AG04450 (cell line): ENCODE measurements at regions not wholly inside any gene's neighbourhood (a gene's known extent, or its start where the extent isn't known, plus 50 kb on each side); places are given as distances from the start of the nearest gene placed in this dataset.

Source experiments
- CTCF ChIA-PET: fragments of 300-600, 350-600 bp; formaldehyde crosslinking; extraction: SDS; loops from one replicate; lab custom pipeline; 2022; ENCODE audit warnings: antibody characterized with exemption, inconsistent platforms; lab: Charles Lee
- POLR2A ChIA-PET: fragments of 350-600 bp; formaldehyde crosslinking; extraction: SDS; loops from one replicate; lab custom pipeline; 2021; ENCODE audit warnings: antibody characterized with exemption, inconsistent platforms; lab: Yijun Ruan, JAX
- DNase-seq: peaks from one replicate; pipeline ENCODE4 v3.0.0-alpha.2; 2011; ENCODE audit warnings: low read depth, low spot score
- H3K27ac ChIP-seq: one replicate; pipeline ENCODE4 v1.5.1; 2012; ENCODE audit warnings: low read depth, low read length, control low read depth
- H3K27me3 ChIP-seq: one replicate; pipeline ENCODE4 v1.6.0; 2012; ENCODE audit warnings: low read length; ENCODE audit not compliant: control insufficient read depth, insufficient read depth
- H3K4me3 ChIP-seq: 2 replicates; pipeline ENCODE4 v1.5.1; 2011; ENCODE audit warnings: mild to moderate bottlenecking, low read depth, low read length, control low read depth
- H3K9me3 ChIP-seq: 2 replicates; pipeline ENCODE4 v1.5.1; 2012; ENCODE audit warnings: low read length; ENCODE audit not compliant: control insufficient read depth, insufficient read depth
- CTCF ChIP-seq: IDR thresholded peaks from 2 replicates; pipeline ENCODE4 v1.5.1; 2011; ENCODE audit warnings: low read depth, low read length, control low read depth, inconsistent platforms

GRCh38 chr10:119996944-119997343 lies 104.4 kb downstream of the SEC23IP start:
- Histone ChIP-seq H3K4me3 (no peak overlapping the region), H3K27me3 (no peaks in the 10 kb centered on the region), H3K9me3 (no peaks in the 10 kb centered on the region), H3K27ac (no peak overlapping the region)
- no peak for TF ChIP-seq CTCF
- DNase-seq, result no peak
- ChIA-PET POLR2A (no interaction called here), CTCF (no interaction called here)

DNA sequence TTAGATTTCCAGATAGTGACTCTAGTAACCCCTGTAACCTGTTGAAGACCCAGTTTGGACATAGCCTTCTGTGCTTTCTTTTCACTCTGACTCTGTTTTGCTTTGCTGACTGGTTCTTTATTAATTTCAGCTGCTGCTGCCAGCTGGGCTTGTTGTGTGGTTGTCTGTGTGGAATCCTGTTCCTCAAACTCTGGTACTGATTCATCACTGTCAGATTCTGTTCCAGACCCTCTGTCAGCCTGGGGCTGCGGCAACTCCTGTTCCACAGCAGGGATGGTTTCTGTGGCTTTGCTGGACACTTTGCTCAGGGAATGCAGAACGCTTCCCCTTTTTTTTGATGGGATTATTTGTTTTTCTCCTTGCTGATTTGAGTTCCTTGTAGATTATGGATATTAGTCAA lies 104.9 kb downstream of the SEC23IP start:
- no peaks in the 10 kb centered on the region for H3K27me3 ChIP-seq
- H3K4me3 ChIP-seq, result no peak overlapping the region
- no peaks in the 10 kb centered on the region for H3K9me3 ChIP-seq
- POLR2A ChIA-PET, result no interaction called here
- DNase-seq, result no peak
- CTCF ChIA-PET, result no interaction called here
- no peak for TF ChIP-seq CTCF
- no peak overlapping the region for H3K27ac ChIP-seq

GRCh38 chr10:120002785-120003184 lies 110.3 kb downstream of the SEC23IP start:
- Histone ChIP-seq H3K27me3 (no peaks in the 10 kb centered on the region), H3K4me3 (no peak overlapping the region), H3K27ac (no peak overlapping the region), H3K9me3 (no peaks in the 10 kb centered on the region)
- CTCF ChIA-PET, result no interaction called here
- DNase-seq, result no peak
- POLR2A ChIA-PET, result no interaction called here
- no peak for TF ChIP-seq CTCF

GRCh38 chr10:120005207-120006201 lies 113.0 kb downstream of the SEC23IP start:
- peaks cover 3% of the 10 kb centered on the region for H3K27me3 ChIP-seq
- H3K4me3 ChIP-seq, result no peak overlapping the region
- CTCF ChIA-PET, result no interaction called here
- TF ChIP-seq CTCF, result no peak
- no peak overlapping the region for H3K27ac ChIP-seq
- no peak for DNase-seq
- POLR2A ChIA-PET, result no interaction called here
- H3K9me3 ChIP-seq, result no peaks in the 10 kb centered on the region

- no peaks in the 10 kb centered on the region; the same call in 1 of the 2 replicates for H3K9me3 ChIP-seq
- POLR2A ChIA-PET, result no interaction called here
- H3K27me3 ChIP-seq, result peaks cover 3% of the 10 kb centered on the region
- no peak for TF ChIP-seq CTCF
- CTCF ChIA-PET, result no interaction called here
- DNase-seq, result no peak
- H3K27ac ChIP-seq, result no peak overlapping the region
- no peak overlapping the region for H3K4me3 ChIP-seq
Measured at GRCh38 chr10:120007261-120007660, 114.7 kb downstream of the SEC23IP start.
